ENCODE measurements at regions not wholly inside any gene's neighbourhood (a gene's known extent, or its start where the extent isn't known, plus 50 kb on each side); places are given as distances from the start of the nearest gene placed in this dataset.

GRCh38 chr2:7586898-7587297 is 669.7 kb downstream of the RNF144A start:
- Histone ChIP-seq H3K4ac (ENCODE audit: low read depth in 1 of 2, low read length in 2 of 2) (no peak overlapping the region), H3K4me1 (ENCODE audit: control insufficient read depth, insufficient read depth, low read depth, low read length) (no peaks in the 10 kb centered on the region), H2BK15ac (ENCODE audit: low read depth, poor library complexity, severe bottlenecking) (no peak overlapping the region), H3K27me3 (ENCODE audit: control insufficient read depth in 1 of 2, insufficient read depth in 1 of 2, low read length in 2 of 2) (peaks cover 0 to 2% of the 10 kb centered on the region in 2 experiments), H2BK12ac (ENCODE audit: low read length in 2 of 2) (no peak overlapping the region), H2BK5ac (ENCODE audit: low read depth, low read length, poor library complexity, severe bottlenecking) (no peak overlapping the region), H3K4me2 (ENCODE audit: low read length, poor library complexity, severe bottlenecking) (no peak overlapping the region), H3K18ac (ENCODE audit: low read depth in 1 of 2, low read length in 2 of 2) (no peak overlapping the region), H3K79me1 (replicated peaks; ENCODE audit: low read length, poor library complexity, severe bottlenecking) (no peaks in the 10 kb centered on the region), H3K27ac (ENCODE audit: low read length, poor library complexity, severe bottlenecking) (no peak overlapping the region), H3K23ac (ENCODE audit: low read length in 2 of 2) (no peak overlapping the region), H3K4me3 (ENCODE audit: insufficient read depth in 1 of 2, low read depth in 1 of 2, low read length in 2 of 2) (no peak overlapping the region), H3K14ac (ENCODE audit: low read length in 2 of 2) (no peak overlapping the region), H4K8ac (ENCODE audit: low read length) (no peak overlapping the region), H2BK120ac (ENCODE audit: low read depth, low read length) (no peak overlapping the region), H3K9ac (ENCODE audit: low read length) (no peak overlapping the region), H2AFZ (ENCODE audit: low read depth, low read length) (no peak overlapping the region), H3K9me3 (ENCODE audit: control insufficient read depth, low read length) (no peaks in the 10 kb centered on the region), H4K91ac (ENCODE audit: low read length) (no peak overlapping the region), H3K36me3 (ENCODE audit: control insufficient read depth in 1 of 2, insufficient read depth in 2 of 2, low read depth in 1 of 2, low read length in 2 of 2) (no peaks in the 10 kb centered on the region), H2AK5ac (ENCODE audit: low read length, severe bottlenecking) (no peak overlapping the region)
- no peak for DNase-seq
- 90% methylated on average over 4 of the region's 4 CpGs for whole genome bisulfite sequencing

GRCh38 chr2:7588295-7588694 is 671.1 kb downstream of the RNF144A start:
- WGBS: 80% methylated on average over 3 of the region's 5 CpGs

GRCh38 chr2:7592618-7593140 is 675.5 kb downstream of the RNF144A start:
- Histone ChIP-seq H2AK5ac (ENCODE audit: low read length, severe bottlenecking) (no peak overlapping the region), H3K14ac (ENCODE audit: low read length in 2 of 2) (no peak overlapping the region), H3K18ac (ENCODE audit: low read depth in 1 of 2, low read length in 2 of 2) (no peak overlapping the region), H3K4me2 (ENCODE audit: low read length, poor library complexity, severe bottlenecking) (no peak overlapping the region), H3K27me3 (ENCODE audit: control insufficient read depth in 1 of 2, insufficient read depth in 1 of 2, low read length in 2 of 2) (peaks cover 0 to 7% of the 10 kb centered on the region in 2 experiments), H3K36me3 (ENCODE audit: control insufficient read depth in 1 of 2, insufficient read depth in 2 of 2, low read depth in 1 of 2, low read length in 2 of 2) (no peaks in the 10 kb centered on the region), H3K4ac (ENCODE audit: low read depth in 1 of 2, low read length in 2 of 2) (no peak overlapping the region), H2AFZ (ENCODE audit: low read depth, low read length) (no peak overlapping the region), H4K91ac (ENCODE audit: low read length) (no peak overlapping the region), H4K8ac (ENCODE audit: low read length) (no peak overlapping the region), H2BK15ac (ENCODE audit: low read depth, poor library complexity, severe bottlenecking) (no peak overlapping the region), H3K4me1 (ENCODE audit: control insufficient read depth, insufficient read depth, low read depth, low read length) (no peaks in the 10 kb centered on the region), H2BK120ac (ENCODE audit: low read depth, low read length) (no peak overlapping the region), H3K27ac (ENCODE audit: low read length, poor library complexity, severe bottlenecking) (no peak overlapping the region), H3K4me3 (ENCODE audit: insufficient read depth in 1 of 2, low read depth in 1 of 2, low read length in 2 of 2) (no peak overlapping the region), H2BK5ac (ENCODE audit: low read depth, low read length, poor library complexity, severe bottlenecking) (no peak overlapping the region), H2BK12ac (ENCODE audit: low read length in 2 of 2) (no peak overlapping the region), H3K9me3 (ENCODE audit: control insufficient read depth, low read length) (no peaks in the 10 kb centered on the region), H3K23ac (ENCODE audit: low read length in 2 of 2) (no peak overlapping the region), H3K9ac (ENCODE audit: low read length) (no peak overlapping the region), H3K79me1 (replicated peaks; ENCODE audit: low read length, poor library complexity, severe bottlenecking) (no peaks in the 10 kb centered on the region)
- no peak for DNase-seq
- 77% methylated on average over 5 of the region's 5 CpGs for WGBS

More at GRCh38 chr2:7588295-7588694, 671.1 kb downstream of the RNF144A start:
- H3K27me3 ChIP-seq (ENCODE audit: control insufficient read depth in 1 of 2, insufficient read depth in 1 of 2, low read length in 2 of 2): peaks cover 0 to 10% of the 10 kb centered on the region in 2 experiments
- H2BK12ac ChIP-seq (ENCODE audit: low read length in 2 of 2): no peak overlapping the region
- H3K9me3 ChIP-seq (ENCODE audit: control insufficient read depth, low read length): no peaks in the 10 kb centered on the region
- H3K18ac ChIP-seq (ENCODE audit: low read depth in 1 of 2, low read length in 2 of 2): no peak overlapping the region
- H3K23ac ChIP-seq (ENCODE audit: low read length in 2 of 2): no peak overlapping the region
- no peak overlapping the region for H3K9ac ChIP-seq (ENCODE audit: low read length)
- H4K91ac ChIP-seq (ENCODE audit: low read length): no peak overlapping the region
- no peak overlapping the region for H3K4me3 ChIP-seq (ENCODE audit: insufficient read depth in 1 of 2, low read depth in 1 of 2, low read length in 2 of 2)
- no peak overlapping the region for H2BK15ac ChIP-seq (ENCODE audit: low read depth, poor library complexity, severe bottlenecking)
- no peak overlapping the region for H3K14ac ChIP-seq (ENCODE audit: low read length in 2 of 2)
- no peak overlapping the region for H3K27ac ChIP-seq (ENCODE audit: low read length, poor library complexity, severe bottlenecking)
- H2BK5ac ChIP-seq (ENCODE audit: low read depth, low read length, poor library complexity, severe bottlenecking): no peak overlapping the region
- H3K36me3 ChIP-seq (ENCODE audit: control insufficient read depth in 1 of 2, insufficient read depth in 2 of 2, low read depth in 1 of 2, low read length in 2 of 2): no peaks in the 10 kb centered on the region
- DNase-seq: peak; percentile 5
- no peak overlapping the region for H3K4me2 ChIP-seq (ENCODE audit: low read length, poor library complexity, severe bottlenecking)
- H2AK5ac ChIP-seq (ENCODE audit: low read length, severe bottlenecking): no peak overlapping the region
- no peak overlapping the region for H2AFZ ChIP-seq (ENCODE audit: low read depth, low read length)
- H2BK120ac ChIP-seq (ENCODE audit: low read depth, low read length): no peak overlapping the region
- H3K4ac ChIP-seq (ENCODE audit: low read depth in 1 of 2, low read length in 2 of 2): no peak overlapping the region
- H3K4me1 ChIP-seq (ENCODE audit: control insufficient read depth, insufficient read depth, low read depth, low read length): no peaks in the 10 kb centered on the region
- no peak overlapping the region for H4K8ac ChIP-seq (ENCODE audit: low read length)
- H3K79me1 ChIP-seq (replicated peaks; ENCODE audit: low read length, poor library complexity, severe bottlenecking): no peaks in the 10 kb centered on the region

- Histone ChIP-seq H2BK15ac (ENCODE audit: low read depth, poor library complexity, severe bottlenecking) (no peak overlapping the region), H3K79me1 (replicated peaks; ENCODE audit: low read length, poor library complexity, severe bottlenecking) (no peaks in the 10 kb centered on the region), H3K9ac (ENCODE audit: low read length) (no peak overlapping the region), H3K23ac (ENCODE audit: low read length in 2 of 2) (no peak overlapping the region), H4K8ac (ENCODE audit: low read length) (no peak overlapping the region), H2AFZ (ENCODE audit: low read depth, low read length) (no peak overlapping the region), H3K36me3 (ENCODE audit: control insufficient read depth in 1 of 2, insufficient read depth in 2 of 2, low read depth in 1 of 2, low read length in 2 of 2) (no peaks in the 10 kb centered on the region), H3K9me3 (ENCODE audit: control insufficient read depth, low read length) (no peaks in the 10 kb centered on the region), H2AK5ac (ENCODE audit: low read length, severe bottlenecking) (no peak overlapping the region), H3K4me3 (ENCODE audit: insufficient read depth in 1 of 2, low read depth in 1 of 2, low read length in 2 of 2) (no peak overlapping the region), H3K4ac (ENCODE audit: low read depth in 1 of 2, low read length in 2 of 2) (no peak overlapping the region), H3K14ac (ENCODE audit: low read length in 2 of 2) (no peak overlapping the region), H2BK120ac (ENCODE audit: low read depth, low read length) (no peak overlapping the region), H2BK12ac (ENCODE audit: low read length in 2 of 2) (no peak overlapping the region), H2BK5ac (ENCODE audit: low read depth, low read length, poor library complexity, severe bottlenecking) (no peak overlapping the region), H3K27me3 (ENCODE audit: control insufficient read depth in 1 of 2, insufficient read depth in 1 of 2, low read length in 2 of 2) (peaks cover 0 to 7% of the 10 kb centered on the region in 2 experiments), H3K27ac (ENCODE audit: low read length, poor library complexity, severe bottlenecking) (no peak overlapping the region), H3K4me1 (ENCODE audit: control insufficient read depth, insufficient read depth, low read depth, low read length) (no peaks in the 10 kb centered on the region), H3K4me2 (ENCODE audit: low read length, poor library complexity, severe bottlenecking) (no peak overlapping the region), H4K91ac (ENCODE audit: low read length) (no peak overlapping the region), H3K18ac (ENCODE audit: low read depth in 1 of 2, low read length in 2 of 2) (no peak overlapping the region)
- DNase-seq: peak; percentile 27
Observed at GRCh38 chr2:7593360-7593759, 676.1 kb downstream of the RNF144A start.

Data from mesenchymal stem cell (in vitro differentiated cells and primary cell).